ENCODE measurements at regions not wholly inside any gene's neighbourhood (a gene's known extent, or its start where the extent isn't known, plus 50 kb on each side); places are given as distances from the start of the nearest gene placed in this dataset.
"Not testable (repeated sequence)": the region's sequence is repeated elsewhere in the genome, so short reads cannot be mapped to it uniquely, and the experiment has no call there.

DNA sequence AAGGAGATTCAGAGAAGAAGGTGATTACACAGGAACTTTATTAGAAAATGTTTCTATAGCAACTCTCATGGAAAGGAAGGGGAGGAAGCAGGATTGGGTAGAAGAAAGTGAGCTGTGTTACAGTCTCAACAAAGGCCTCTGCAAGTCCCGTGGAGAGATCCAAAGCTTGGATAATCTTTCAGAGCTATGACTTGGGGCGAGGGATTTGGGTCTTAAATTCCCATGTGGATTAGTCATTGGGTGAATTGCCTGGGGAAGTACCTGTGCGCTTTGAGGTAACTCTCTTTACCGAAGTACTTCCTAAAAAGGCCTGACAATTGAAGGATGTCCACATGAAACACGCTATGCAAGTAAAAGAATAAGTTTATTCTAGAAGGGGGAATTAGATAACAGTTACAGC is 133.8 kb upstream of the ANKRD50 start:
- TF ChIP-seq CTCF (IDR thresholded peaks at IDR 0.05; ENCODE audit: insufficient read depth, low read length, poor library complexity, severe bottlenecking), result no peak

DNA sequence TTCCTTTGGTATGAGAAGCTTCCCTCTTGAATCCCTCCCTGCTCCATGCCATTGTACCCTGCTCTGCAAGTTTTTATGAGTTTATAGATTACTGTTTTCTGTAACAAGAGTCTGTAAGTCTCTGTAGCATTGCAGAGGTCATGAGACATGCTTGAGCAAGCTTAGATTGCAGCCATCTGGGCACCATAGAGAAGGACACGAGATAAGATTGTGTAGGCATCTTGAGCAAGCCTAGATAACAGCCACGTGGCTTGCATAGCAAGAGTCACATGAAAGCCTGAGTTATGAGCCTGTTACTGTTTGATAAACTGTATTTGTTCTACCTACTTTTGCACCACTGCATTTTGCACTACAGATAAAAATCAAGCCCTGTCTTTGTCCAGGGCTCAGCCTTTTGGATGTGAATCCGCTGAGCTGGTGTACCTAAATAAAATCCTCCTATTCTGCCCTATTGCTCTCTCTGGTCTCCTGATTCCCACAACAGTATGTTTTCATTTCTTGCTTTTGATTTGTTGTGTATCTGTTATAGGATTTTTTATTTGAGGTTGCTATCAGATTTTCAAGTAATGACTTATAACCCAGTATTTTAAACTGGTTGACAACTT is 127.4 kb upstream of the ANKRD50 start:
- no peak for DNase-seq (ENCODE audit: low read depth)
- TF ChIP-seq CTCF (IDR thresholded peaks at IDR 0.05; ENCODE audit: insufficient read depth, low read length, poor library complexity, severe bottlenecking), result no peak
- H3K27me3 ChIP-seq (ENCODE audit: control insufficient read depth, insufficient read depth, low read length), result no peaks in the 10 kb centered on the region
- H3K36me3 ChIP-seq (ENCODE audit: control insufficient read depth, insufficient read depth, low read length), result no peaks in the 10 kb centered on the region
- H3K4me3 ChIP-seq (ENCODE audit: low read depth, low read length), result no peak overlapping the region

More for the DNA sequence above, 133.8 kb upstream of the ANKRD50 start:
- H3K36me3 ChIP-seq (ENCODE audit: control insufficient read depth, insufficient read depth, low read length), result no peaks in the 10 kb centered on the region
- H3K27me3 ChIP-seq (ENCODE audit: control insufficient read depth, insufficient read depth, low read length), result no peaks in the 10 kb centered on the region
- no peak for DNase-seq (ENCODE audit: low read depth)
- H3K4me3 ChIP-seq (ENCODE audit: low read depth, low read length), result no peak overlapping the region

DNA sequence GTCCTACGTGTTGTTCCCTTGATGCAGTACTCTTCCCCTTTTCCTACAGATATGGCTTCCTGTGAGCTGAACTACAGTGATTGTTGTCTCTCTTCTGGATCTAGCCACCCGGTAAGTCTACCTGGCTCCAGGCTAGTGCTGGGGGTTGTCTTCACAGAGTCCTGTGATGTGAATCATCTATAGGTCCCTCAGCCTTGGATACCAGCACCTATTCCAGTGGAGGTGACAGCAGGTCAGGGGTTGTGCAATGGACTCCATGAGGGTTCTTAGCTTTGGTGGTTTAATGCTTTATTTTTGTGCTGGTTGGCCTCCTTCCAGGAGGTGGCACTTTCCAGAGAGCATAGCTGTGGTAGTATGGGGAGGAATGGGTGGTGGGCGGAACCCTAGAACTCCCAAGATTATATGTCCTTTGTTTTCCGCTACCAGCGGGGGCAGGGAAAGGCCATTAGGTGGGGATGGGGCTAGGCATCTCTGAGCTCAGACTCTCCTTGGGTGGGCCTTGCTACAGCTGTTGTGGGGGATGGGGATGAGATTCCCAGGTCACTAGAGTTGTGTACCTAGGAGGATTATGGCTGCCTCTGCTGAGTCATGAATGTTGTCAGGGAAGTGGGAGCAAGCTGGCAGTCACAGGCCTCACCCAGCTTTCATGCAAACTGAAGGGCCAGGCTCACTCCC is 121.4 kb upstream of the ANKRD50 start:
- H3K4me3 ChIP-seq (ENCODE audit: low read depth, low read length), result no peak overlapping the region
- DNase-seq (ENCODE audit: low read depth), result no peak
- no peaks in the 10 kb centered on the region for H3K27me3 ChIP-seq (ENCODE audit: control insufficient read depth, insufficient read depth, low read length)
- TF ChIP-seq CTCF (IDR thresholded peaks at IDR 0.05; ENCODE audit: insufficient read depth, low read length, poor library complexity, severe bottlenecking), result no peak
- H3K36me3 ChIP-seq (ENCODE audit: control insufficient read depth, insufficient read depth, low read length), result no peaks in the 10 kb centered on the region

- no peaks in the 10 kb centered on the region for H3K36me3 ChIP-seq (ENCODE audit: control insufficient read depth, insufficient read depth, low read length)
- DNase-seq (ENCODE audit: low read depth), result no peak
- TF ChIP-seq CTCF (IDR thresholded peaks at IDR 0.05; ENCODE audit: insufficient read depth, low read length, poor library complexity, severe bottlenecking), result no peak
- no peaks in the 10 kb centered on the region for H3K27me3 ChIP-seq (ENCODE audit: control insufficient read depth, insufficient read depth, low read length)
- no peak overlapping the region for H3K4me3 ChIP-seq (ENCODE audit: low read depth, low read length)
These were observed 115.8 kb upstream of the ANKRD50 start for GRCh38 chr4:124828382-124828781.

GRCh38 chr4:124817531-124817930 is 105.0 kb upstream of the ANKRD50 start:
- Histone ChIP-seq H3K27me3 (ENCODE audit: control insufficient read depth, insufficient read depth, low read length) (no peaks in the 10 kb centered on the region), H3K4me3 (ENCODE audit: low read depth, low read length) (no peak overlapping the region), H3K36me3 (ENCODE audit: control insufficient read depth, insufficient read depth, low read length) (no peaks in the 10 kb centered on the region)
- TF ChIP-seq CTCF (IDR thresholded peaks at IDR 0.05; ENCODE audit: insufficient read depth, low read length, poor library complexity, severe bottlenecking), result no peak
- no peak for DNase-seq (ENCODE audit: low read depth)

DNA sequence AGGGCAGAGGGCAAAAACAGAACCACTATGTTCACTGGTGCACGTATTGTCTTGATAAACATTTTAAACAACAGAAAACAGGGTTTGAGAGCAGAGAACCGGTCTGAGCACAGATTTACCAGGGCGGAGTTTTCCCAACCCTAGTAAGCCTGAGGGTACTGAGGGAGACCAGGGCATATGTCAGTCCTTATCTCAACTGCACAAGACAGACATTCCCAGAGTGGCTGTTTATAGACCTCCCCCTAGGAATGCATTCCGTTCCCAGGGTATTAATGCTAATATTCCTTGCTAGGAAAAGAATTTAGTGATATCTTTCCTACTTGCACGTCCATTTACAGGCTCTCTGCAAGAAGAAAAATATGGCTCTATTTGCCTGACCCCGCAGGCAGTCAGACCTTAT is 99.7 kb upstream of the ANKRD50 start:
- not testable (repeated sequence) for H3K4me3 ChIP-seq (ENCODE audit: low read depth, low read length); H3K27me3 ChIP-seq (ENCODE audit: control insufficient read depth, insufficient read depth, low read length); H3K36me3 ChIP-seq (ENCODE audit: control insufficient read depth, insufficient read depth, low read length); DNase-seq (ENCODE audit: low read depth)

Measured in kidney epithelial cell (primary cell).